ENCODE measurements at regions not wholly inside any gene's neighbourhood (a gene's known extent, or its start where the extent isn't known, plus 50 kb on each side); places are given as distances from the start of the nearest gene placed in this dataset.

DNA sequence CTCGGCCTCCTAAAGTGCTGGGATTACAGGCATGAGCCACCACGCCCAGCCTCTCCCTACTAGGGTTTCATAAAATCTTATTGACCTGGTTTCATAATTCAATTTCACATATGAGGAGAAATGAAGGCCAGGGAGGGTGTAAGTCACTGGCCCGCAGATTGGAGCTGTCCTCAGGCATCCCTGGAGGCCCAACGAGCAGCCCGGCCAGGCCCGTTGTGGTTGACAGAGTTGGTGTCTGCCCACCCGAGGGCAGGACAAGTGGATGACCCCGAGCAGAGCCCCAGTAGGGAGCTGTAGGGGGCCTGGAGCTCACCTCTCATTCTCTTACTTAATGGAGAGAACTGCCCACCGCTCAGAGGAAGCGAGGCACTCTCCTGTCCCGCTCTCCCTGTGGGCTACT, 78.9 kb downstream of the CPN2 start:
- no peaks in the 10 kb centered on the region for H3F3A ChIP-seq (ENCODE audit: insufficient read depth, low read length)
- H3K9me2 ChIP-seq (replicated peaks; ENCODE audit: insufficient read depth, low read length) = no peaks in the 10 kb centered on the region
- H3K4me1 ChIP-seq (ENCODE audit: low read length) = no peaks in the 10 kb centered on the region
- H3K27me3 ChIP-seq (replicated peaks; ENCODE audit: insufficient read depth, low read length) = no peaks in the 10 kb centered on the region
- no peak overlapping the region for H3K4me2 ChIP-seq (ENCODE audit: low read depth, low read length)
- no peak overlapping the region for H2AFZ ChIP-seq (ENCODE audit: low read length)
- no peaks in the 10 kb centered on the region for H3K79me2 ChIP-seq (ENCODE audit: low read length)
- no peak overlapping the region for H3K27ac ChIP-seq (ENCODE audit: low read length)
- no peak overlapping the region for H3K4me3 ChIP-seq (ENCODE audit: low read length)
- no peaks in the 10 kb centered on the region for H3K36me3 ChIP-seq (replicated peaks; ENCODE audit: insufficient read depth, low read length)
- TF ChIP-seq EZH2phosphoT487 (IDR thresholded peaks at IDR 0.05; ENCODE audit: low read length) = no peak
- DNase-seq = no peak
- H3K9me3 ChIP-seq (replicated peaks; ENCODE audit: insufficient read depth, low read length) = no peaks in the 10 kb centered on the region
- H3K9ac ChIP-seq (ENCODE audit: low read length) = no peak overlapping the region
- no peaks in the 10 kb centered on the region for H4K20me1 ChIP-seq (ENCODE audit: insufficient read depth, low read length)

DNA sequence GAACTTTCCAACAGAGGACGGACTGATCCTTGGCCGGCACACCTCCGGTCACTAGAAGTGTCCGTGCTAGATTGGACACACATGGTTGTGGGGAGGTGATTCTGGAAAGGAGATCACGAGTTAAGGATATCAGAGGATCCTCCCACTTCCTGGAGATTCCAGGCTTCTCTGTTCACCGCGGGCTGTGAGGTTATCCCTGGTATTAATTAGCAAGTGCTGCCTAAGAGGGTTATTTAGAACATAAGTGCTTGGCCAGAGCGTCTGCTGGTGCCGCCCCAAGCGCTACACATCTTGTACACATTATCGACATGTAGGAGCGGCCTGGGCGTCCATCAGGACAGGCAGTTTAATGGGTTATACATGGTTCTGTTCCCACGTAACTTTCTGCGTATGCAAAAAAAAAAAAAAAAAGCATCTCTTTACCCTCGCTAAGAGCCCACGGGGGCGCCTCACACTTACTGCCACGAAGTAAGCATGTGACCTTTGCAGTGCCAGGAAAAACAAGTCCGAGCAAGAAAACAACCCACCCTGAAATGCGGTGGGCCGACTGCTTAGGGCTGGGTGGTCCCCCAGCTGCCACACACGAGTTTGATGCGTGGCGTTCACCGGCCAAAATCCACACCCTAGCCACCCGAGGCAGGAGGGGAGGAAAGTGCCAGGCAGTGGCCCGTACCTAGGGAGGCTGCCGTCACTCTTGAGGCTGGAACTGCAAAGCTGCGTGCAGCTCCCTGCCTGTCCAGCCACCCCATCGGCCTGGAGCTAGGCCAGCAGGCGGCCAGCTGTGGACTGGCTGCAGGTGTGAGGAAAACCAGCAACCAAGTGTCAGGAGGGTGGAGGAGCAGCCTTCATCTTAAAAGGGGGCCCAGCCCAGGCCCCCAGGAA, 78.0 kb downstream of the CPN2 start:
- no peak overlapping the region for H3K27ac ChIP-seq (ENCODE audit: low read length)
- no peak overlapping the region for H3K4me3 ChIP-seq (ENCODE audit: low read length)
- no peaks in the 10 kb centered on the region for H3K36me3 ChIP-seq (replicated peaks; ENCODE audit: insufficient read depth, low read length)
- no peaks in the 10 kb centered on the region for H3K79me2 ChIP-seq (ENCODE audit: low read length)
- TF ChIP-seq EZH2phosphoT487 (IDR thresholded peaks at IDR 0.05; ENCODE audit: low read length) = no peak
- TF ChIP-seq, protein P1, sequence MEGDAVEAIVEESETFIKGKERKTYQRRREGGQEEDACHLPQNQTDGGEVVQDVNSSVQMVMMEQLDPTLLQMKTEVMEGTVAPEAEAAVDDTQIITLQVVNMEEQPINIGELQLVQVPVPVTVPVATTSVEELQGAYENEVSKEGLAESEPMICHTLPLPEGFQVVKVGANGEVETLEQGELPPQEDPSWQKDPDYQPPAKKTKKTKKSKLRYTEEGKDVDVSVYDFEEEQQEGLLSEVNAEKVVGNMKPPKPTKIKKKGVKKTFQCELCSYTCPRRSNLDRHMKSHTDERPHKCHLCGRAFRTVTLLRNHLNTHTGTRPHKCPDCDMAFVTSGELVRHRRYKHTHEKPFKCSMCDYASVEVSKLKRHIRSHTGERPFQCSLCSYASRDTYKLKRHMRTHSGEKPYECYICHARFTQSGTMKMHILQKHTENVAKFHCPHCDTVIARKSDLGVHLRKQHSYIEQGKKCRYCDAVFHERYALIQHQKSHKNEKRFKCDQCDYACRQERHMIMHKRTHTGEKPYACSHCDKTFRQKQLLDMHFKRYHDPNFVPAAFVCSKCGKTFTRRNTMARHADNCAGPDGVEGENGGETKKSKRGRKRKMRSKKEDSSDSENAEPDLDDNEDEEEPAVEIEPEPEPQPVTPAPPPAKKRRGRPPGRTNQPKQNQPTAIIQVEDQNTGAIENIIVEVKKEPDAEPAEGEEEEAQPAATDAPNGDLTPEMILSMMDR (IDR thresholded peaks at IDR 0.05; ENCODE audit: low read length) = no peak
- no peak for TF ChIP-seq EZH2 (optimal IDR thresholded peaks at IDR 0.05; ENCODE audit: low read depth, low read length)
- H3K9me2 ChIP-seq (replicated peaks; ENCODE audit: insufficient read depth, low read length) = no peaks in the 10 kb centered on the region
- H4K20me1 ChIP-seq (ENCODE audit: insufficient read depth, low read length) = no peaks in the 10 kb centered on the region
- H3F3A ChIP-seq (ENCODE audit: insufficient read depth, low read length) = no peaks in the 10 kb centered on the region
- H3K9ac ChIP-seq (ENCODE audit: low read length) = no peak overlapping the region
- DNase-seq = no peak
- no peaks in the 10 kb centered on the region for H3K27me3 ChIP-seq (replicated peaks; ENCODE audit: insufficient read depth, low read length)
- no peaks in the 10 kb centered on the region for H3K4me1 ChIP-seq (ENCODE audit: low read length)
- H3K9me3 ChIP-seq (replicated peaks; ENCODE audit: insufficient read depth, low read length) = no peaks in the 10 kb centered on the region
- no peak overlapping the region for H2AFZ ChIP-seq (ENCODE audit: low read length)
- H3K4me2 ChIP-seq (ENCODE audit: low read depth, low read length) = no peak overlapping the region

DNA sequence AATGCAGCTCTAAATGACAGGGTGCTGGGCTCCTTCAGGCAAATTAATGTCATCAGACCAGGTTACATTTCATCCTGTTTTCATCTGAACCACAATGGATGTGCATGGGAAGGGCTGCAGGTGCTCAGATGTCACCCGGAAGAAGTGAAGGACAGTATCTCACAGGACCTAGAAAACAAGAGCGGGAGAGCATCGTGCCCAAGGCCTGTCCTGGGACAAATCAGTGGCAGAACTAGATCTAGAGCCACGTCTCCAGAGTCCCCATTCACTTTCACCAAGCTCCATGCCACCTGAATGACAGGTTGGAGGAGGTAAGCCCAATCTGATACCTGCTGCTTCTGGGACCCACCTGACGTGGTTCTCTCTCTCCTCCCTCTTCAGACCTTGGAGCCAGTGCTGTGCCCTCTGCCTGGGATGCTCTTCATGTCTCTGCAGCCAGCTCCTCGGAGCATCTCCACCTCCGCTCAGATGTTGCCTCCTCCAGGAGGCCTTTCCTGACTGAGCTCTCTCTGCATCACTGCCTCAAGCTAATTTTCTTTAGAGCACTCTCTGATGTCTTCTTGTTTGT, 77.3 kb downstream of the CPN2 start:
- Histone ChIP-seq H2AFZ (ENCODE audit: low read length) (no peak overlapping the region), H3K27me3 (replicated peaks; ENCODE audit: insufficient read depth, low read length) (no peaks in the 10 kb centered on the region), H3K79me2 (ENCODE audit: low read length) (no peaks in the 10 kb centered on the region), H3K4me3 (ENCODE audit: low read length) (no peak overlapping the region), H3K9ac (ENCODE audit: low read length) (no peak overlapping the region), H3K27ac (ENCODE audit: low read length) (no peak overlapping the region), H3K9me3 (replicated peaks; ENCODE audit: insufficient read depth, low read length) (no peaks in the 10 kb centered on the region), H4K20me1 (ENCODE audit: insufficient read depth, low read length) (no peaks in the 10 kb centered on the region), H3K4me2 (ENCODE audit: low read depth, low read length) (no peak overlapping the region), H3K4me1 (ENCODE audit: low read length) (no peaks in the 10 kb centered on the region), H3F3A (ENCODE audit: insufficient read depth, low read length) (no peaks in the 10 kb centered on the region), H3K36me3 (replicated peaks; ENCODE audit: insufficient read depth, low read length) (no peaks in the 10 kb centered on the region), H3K9me2 (replicated peaks; ENCODE audit: insufficient read depth, low read length) (no peaks in the 10 kb centered on the region)
- no peak for TF ChIP-seq EZH2phosphoT487 (IDR thresholded peaks at IDR 0.05; ENCODE audit: low read length)
- TF ChIP-seq EZH2 (optimal IDR thresholded peaks at IDR 0.05; ENCODE audit: low read depth, low read length) = no peak
- TF ChIP-seq, protein P1 (IDR thresholded peaks at IDR 0.05; ENCODE audit: low read length) = no peak
- DNase-seq = no peak
